Gastroesophageal sphincter (tissue), 3 donors: ENCODE measurements at regions not wholly inside any gene's neighbourhood (a gene's known extent, or its start where the extent isn't known, plus 50 kb on each side); places are given as distances from the start of the nearest gene placed in this dataset.

Experiments
- EP300 ChIP-seq: sonication (generic); formaldehyde crosslinking; IDR thresholded peaks from one replicate; pipeline ENCODE4 v1.6.1; 2017; ENCODE audit warnings: antibody characterized with exemption, mild to moderate bottlenecking
- POLR2A ChIP-seq, 2 donors: fragments of 450-650 bp; IDR thresholded peaks; one replicate each; pipeline ENCODE4 v1.6.1; 2017; ENCODE audit warnings: antibody characterized with exemption in 2 of 2, mild to moderate bottlenecking in 2 of 2, moderate library complexity in 1 of 2
- POLR2AphosphoS5 ChIP-seq: sonication (generic); formaldehyde crosslinking; IDR thresholded peaks from one replicate; pipeline ENCODE4 v1.6.1; 2017; ENCODE audit warnings: antibody characterized with exemption
- TF ChIP-seq, protein P1 (sequence below), 4 experiments: fragments of 200-600 bp in 2 of 4; fragments of 450-650 bp in 2 of 4; sonication (generic) in 1 of 4; IDR thresholded peaks; one replicate each; pipeline ENCODE4 v1.5.1; 2017 to 2019; ENCODE audit warnings: antibody characterized with exemption in 4 of 4, mild to moderate bottlenecking in 2 of 4, moderate library complexity in 2 of 4

DNA sequence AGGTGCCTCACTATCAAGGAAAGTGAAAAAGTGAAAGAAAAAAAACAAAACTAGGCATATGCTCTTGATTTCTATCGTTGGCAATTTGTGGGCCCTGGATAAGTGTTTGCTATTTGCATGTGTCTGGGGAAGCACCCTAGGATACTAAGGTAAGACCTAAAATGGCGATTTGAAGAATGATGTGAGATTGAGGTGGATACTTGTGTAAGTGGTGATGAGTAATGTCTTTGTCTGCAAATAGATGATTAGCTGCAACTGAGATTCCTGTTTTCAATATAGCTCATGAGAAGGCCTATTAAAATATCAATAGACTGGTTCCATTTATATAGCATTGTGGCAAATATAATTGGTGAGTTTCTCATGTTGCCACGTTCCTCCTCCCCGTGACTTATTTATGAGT, 261.7 kb downstream of the NEDD1 start:
- no peak for TF ChIP-seq POLR2A (IDR thresholded peaks at IDR 0.05)
- TF ChIP-seq, protein P1, sequence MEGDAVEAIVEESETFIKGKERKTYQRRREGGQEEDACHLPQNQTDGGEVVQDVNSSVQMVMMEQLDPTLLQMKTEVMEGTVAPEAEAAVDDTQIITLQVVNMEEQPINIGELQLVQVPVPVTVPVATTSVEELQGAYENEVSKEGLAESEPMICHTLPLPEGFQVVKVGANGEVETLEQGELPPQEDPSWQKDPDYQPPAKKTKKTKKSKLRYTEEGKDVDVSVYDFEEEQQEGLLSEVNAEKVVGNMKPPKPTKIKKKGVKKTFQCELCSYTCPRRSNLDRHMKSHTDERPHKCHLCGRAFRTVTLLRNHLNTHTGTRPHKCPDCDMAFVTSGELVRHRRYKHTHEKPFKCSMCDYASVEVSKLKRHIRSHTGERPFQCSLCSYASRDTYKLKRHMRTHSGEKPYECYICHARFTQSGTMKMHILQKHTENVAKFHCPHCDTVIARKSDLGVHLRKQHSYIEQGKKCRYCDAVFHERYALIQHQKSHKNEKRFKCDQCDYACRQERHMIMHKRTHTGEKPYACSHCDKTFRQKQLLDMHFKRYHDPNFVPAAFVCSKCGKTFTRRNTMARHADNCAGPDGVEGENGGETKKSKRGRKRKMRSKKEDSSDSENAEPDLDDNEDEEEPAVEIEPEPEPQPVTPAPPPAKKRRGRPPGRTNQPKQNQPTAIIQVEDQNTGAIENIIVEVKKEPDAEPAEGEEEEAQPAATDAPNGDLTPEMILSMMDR (IDR thresholded peaks at IDR 0.05), result no peak
- TF ChIP-seq EP300, result no peak
- no peak for TF ChIP-seq POLR2AphosphoS5
